ENCODE measurements at regions not wholly inside any gene's neighbourhood (a gene's known extent, or its start where the extent isn't known, plus 50 kb on each side); places are given as distances from the start of the nearest gene placed in this dataset.
A peak's percentile ranks its signal among the peaks of the same experiment; 100 is the strongest.
"Not testable (repeated sequence)": the region's sequence is repeated elsewhere in the genome, so short reads cannot be mapped to it uniquely, and the experiment has no call there.

GRCh38 chr18:1294229-1294628, 389.6 kb downstream of the ADCYAP1 start:
- no peak for DNase-seq (ENCODE audit: low spot score)

GRCh38 chr18:1296237-1296636, 391.6 kb downstream of the ADCYAP1 start:
- no peak for DNase-seq (ENCODE audit: low spot score)

GRCh38 chr18:1302861-1303260, 398.2 kb downstream of the ADCYAP1 start:
- no peak for DNase-seq (ENCODE audit: low spot score)

- no peak for DNase-seq (ENCODE audit: low spot score)
Observed at GRCh38 chr18:1304392-1304992, 399.8 kb downstream of the ADCYAP1 start.

GRCh38 chr18:1306641-1307040, 402.0 kb downstream of the ADCYAP1 start:
- DNase-seq (ENCODE audit: low spot score): peak; percentile 1

- DNase-seq (ENCODE audit: low spot score): no peak
Observed at GRCh38 chr18:1308686-1309085, 404.0 kb downstream of the ADCYAP1 start.

GRCh38 chr18:1311376-1311775, 406.7 kb downstream of the ADCYAP1 start:
- no peak for DNase-seq (ENCODE audit: low spot score)

- DNase-seq (ENCODE audit: low spot score): not testable (repeated sequence)
Observed at GRCh38 chr18:1335345-1335744, 430.7 kb downstream of the ADCYAP1 start.

GRCh38 chr18:1350931-1351450, 446.3 kb downstream of the ADCYAP1 start:
- no peak for DNase-seq (ENCODE audit: low spot score)

GRCh38 chr18:1353025-1353424, 448.4 kb downstream of the ADCYAP1 start:
- DNase-seq (ENCODE audit: low spot score): no peak

GRCh38 chr18:1357724-1358123, 453.1 kb downstream of the ADCYAP1 start:
- no peak for DNase-seq (ENCODE audit: low spot score)

- DNase-seq (ENCODE audit: low spot score): no peak
Observed at GRCh38 chr18:1361936-1362335, 457.3 kb downstream of the ADCYAP1 start.

- DNase-seq (ENCODE audit: low spot score): no peak
Observed at GRCh38 chr18:1370552-1370951, 465.9 kb downstream of the ADCYAP1 start.

- no peak for DNase-seq (ENCODE audit: low spot score)
Observed at GRCh38 chr18:1371724-1372123, 467.1 kb downstream of the ADCYAP1 start.

- no peak for DNase-seq (ENCODE audit: low spot score)
Observed at GRCh38 chr18:1383465-1383864, 478.8 kb downstream of the ADCYAP1 start.

GRCh38 chr18:1388468-1388867, 483.8 kb downstream of the ADCYAP1 start:
- DNase-seq (ENCODE audit: low spot score): not testable (repeated sequence)

GRCh38 chr18:1392046-1392445, 487.4 kb downstream of the ADCYAP1 start:
- no peak for DNase-seq (ENCODE audit: low spot score)

GRCh38 chr18:1392865-1393734, 488.4 kb downstream of the ADCYAP1 start:
- DNase-seq (ENCODE audit: low spot score): no peak

- DNase-seq (ENCODE audit: low spot score): no peak
Observed at GRCh38 chr18:1393929-1394328, 489.3 kb downstream of the ADCYAP1 start.

- no peak for DNase-seq (ENCODE audit: low spot score)
Observed at GRCh38 chr18:1394426-1394825, 489.8 kb downstream of the ADCYAP1 start.

- no peak for DNase-seq (ENCODE audit: low spot score)
Observed at GRCh38 chr18:1394966-1395365, 490.3 kb downstream of the ADCYAP1 start.

- no peak for DNase-seq (ENCODE audit: low spot score)
Observed at GRCh38 chr18:1408376-1408775, 503.7 kb downstream of the ADCYAP1 start.

- DNase-seq (ENCODE audit: low spot score): no peak
Observed at GRCh38 chr18:1412655-1413322, 508.1 kb downstream of the ADCYAP1 start.
